Ureter (tissue), 1 donor: ENCODE measurements at regions not wholly inside any gene's neighbourhood (a gene's known extent, or its start where the extent isn't known, plus 50 kb on each side); places are given as distances from the start of the nearest gene placed in this dataset.
"Not testable (repeated sequence)": the region's sequence is repeated elsewhere in the genome, so short reads cannot be mapped to it uniquely, and the experiment has no call there.

ENCODE experiments used
- DNase-seq: peaks from one replicate; pipeline ENCODE4 v3.0.0-alpha.2; 2020; ENCODE audit warnings: low spot score
- donor health status: DM: yes; HTN: yes; CAD: no.

DNA sequence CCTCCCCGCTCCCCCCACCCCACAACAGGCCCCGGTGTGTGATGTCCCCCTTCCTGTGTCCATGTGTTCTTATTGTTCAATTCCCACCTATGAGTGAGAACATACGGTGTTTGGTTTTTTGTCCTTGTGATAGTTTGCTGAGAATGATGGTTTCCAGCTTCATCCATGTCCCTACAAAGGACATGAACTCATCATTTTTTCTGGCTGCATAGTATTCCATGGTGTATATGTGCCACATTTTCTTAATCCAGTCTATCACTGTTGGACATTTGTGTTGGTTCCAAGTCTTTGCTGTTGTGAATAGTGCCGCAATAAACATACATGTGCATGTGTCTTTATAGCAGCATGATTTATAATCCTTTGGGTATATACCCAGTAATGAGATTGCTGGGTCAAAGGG lies 104.3 kb downstream of the MTPN start:
- not testable (repeated sequence) for DNase-seq

DNA sequence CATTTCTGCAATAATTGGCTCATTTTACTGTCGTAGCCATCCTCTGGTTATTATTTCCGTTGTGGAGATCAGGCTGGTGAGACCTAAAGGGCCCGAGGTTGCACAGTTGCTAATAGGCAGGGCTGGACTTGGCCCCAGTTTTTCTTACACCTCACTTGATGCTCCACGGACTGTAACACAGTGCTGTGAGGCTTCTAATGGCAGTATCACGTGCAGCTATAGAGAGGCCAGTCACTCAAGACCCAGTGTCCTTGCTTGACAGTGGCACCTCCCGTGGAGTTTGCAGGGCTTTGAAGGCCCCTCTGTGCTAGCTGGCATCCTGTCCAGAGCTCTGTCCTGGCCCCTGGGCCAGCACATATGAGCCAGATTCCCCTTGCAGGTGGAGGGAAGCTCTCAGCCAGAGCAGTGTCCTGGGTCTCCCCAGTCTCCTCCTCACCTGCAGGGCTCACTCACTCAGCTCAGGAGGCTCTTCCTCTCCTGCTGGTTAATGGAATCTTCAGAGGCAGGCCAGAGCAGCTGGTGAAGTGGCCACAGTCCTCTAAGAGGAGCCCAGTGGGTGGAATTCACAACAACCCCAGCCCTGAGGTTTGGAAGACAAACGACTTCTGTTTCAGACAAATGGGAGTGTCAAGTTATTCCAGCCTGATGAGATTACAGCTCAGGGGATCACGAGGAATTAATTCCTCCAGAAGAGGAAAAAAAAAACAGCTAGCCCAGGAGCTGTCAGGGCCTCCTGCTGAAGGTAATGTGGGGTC lies 114.2 kb upstream of the FAM180A start:
- DNase-seq = no peak

DNA sequence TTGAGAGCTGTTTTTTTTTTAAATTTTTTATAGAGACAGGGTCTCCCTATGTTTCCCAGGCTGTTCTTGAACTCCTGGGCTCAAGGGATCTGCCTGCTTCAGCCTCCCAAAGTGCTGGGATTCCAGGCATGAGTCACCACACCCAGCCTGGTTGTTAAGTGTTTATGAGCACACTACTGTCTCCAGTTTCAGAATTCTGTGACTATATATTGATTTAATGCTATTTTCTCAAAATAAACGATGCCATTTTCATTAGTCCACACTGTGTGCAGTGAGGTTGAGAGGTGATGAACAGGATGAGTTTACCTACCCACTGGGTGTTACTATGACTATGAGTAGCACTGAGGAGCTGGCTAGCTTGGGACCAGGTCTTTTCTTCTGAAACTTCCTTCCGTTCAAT lies 110.9 kb upstream of the FAM180A start:
- DNase-seq = no peak

DNA sequence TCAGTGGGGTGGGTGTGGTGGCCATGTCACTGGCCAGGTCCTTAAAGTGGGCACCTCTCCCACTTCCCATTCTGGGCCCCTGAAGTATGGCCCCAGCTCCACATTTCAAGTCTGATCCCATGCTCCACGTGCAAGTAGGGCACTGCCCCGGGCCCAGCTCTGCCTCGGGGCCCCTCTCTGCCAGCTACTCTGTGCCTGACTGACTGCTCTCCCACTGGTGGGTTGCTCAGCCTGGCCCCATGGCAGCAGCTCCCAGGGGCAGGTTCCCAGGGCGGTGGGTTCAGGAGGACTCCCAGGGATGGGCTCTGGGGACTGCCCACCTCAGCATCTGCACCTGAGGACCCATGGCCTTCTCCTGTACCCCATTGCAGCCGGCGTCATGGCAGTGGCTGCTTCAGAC lies 110.2 kb upstream of the FAM180A start:
- no peak for DNase-seq

DNA sequence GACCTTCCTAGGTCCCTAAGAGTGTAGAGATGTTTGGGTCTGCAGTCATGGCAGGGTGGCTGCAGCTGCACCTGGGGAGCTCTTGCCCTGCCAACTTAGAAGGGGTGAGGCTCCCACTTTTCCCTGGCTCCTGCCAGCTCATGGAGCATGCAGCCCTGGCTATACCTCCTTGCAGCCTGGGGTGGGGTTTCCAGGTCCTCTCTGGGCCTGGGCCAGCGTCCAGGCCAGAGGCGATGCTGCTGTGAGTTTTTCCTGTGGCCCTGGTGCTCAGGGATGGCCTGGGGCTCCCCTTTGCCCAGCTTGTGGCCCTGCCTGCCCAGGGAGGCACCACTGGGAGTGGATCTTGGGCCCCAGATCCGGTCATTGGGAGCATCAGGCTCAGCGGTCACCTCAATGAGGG lies 109.8 kb upstream of the FAM180A start:
- DNase-seq = no peak

DNA sequence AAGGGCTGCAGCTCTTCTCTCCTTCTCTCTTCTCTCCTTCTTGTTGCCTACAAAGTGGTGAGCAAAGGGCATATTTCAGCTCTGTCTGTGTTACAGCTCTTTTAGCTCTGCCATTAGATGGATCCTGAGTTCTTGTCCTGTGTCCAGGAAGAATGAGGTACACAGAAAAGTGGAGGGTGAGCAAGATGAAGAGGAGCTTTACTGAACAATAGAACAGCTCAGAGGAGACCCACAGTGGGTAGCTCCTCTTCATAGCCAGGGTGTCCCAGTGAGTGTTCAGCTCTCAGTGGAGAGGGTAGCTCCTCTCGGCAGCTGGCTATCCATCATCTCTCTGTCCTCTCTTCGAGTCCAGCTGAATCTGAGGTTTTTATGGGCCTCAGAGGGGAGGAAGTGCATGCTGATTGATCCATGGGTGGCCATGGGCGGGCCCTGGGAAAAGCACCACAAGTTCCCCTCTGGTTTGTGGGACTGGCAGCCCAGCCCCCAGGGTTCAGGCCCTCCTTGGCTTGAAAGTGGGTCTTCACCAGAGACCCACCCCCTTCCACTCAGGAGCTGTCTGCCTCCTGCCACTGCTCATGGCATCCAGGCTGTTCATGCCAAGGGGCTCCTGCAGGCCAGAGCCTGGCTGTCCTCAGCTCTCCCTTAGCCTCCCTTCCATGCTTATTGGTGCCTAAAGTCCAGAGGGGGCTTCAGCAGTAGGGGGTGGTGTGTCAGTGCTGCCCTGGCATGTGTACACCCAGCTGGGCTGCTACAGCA lies 109.1 kb upstream of the FAM180A start:
- DNase-seq = no peak

DNA sequence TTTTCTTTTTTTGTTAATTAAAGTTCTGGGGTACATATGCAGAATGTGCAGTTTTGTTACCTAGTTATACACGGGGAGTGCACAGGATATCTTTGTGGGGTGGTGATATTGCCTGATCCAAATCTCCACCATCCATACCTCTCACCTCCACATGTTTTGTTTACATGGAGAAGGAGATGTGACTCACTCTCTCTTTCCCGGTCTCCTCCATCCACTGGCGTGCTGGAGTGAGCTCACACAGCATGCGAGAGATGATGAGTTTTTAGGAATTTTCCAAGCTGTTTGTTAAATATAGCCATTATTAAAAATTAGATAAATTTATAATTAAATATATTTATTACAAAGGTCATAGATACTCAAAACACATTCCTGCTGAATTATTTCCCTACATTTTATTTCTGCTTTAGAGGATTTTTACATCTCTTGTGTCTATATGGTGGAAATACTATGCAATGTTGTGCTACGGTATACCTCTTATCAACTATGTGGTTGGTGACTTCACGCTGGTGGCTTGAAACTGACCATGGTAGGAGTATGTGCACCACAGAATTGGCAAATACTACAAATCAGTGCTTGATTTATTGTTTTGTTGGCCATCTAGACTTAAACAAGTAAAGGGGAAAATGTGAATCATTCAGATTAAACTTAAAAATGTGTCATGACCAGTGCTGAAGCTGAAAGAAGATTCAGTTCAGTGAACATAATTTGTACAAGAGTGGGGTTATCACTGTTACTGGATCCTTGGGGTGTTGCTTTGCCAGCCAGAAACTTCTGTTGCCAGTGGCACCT lies 107.9 kb upstream of the FAM180A start:
- no peak for DNase-seq

DNA sequence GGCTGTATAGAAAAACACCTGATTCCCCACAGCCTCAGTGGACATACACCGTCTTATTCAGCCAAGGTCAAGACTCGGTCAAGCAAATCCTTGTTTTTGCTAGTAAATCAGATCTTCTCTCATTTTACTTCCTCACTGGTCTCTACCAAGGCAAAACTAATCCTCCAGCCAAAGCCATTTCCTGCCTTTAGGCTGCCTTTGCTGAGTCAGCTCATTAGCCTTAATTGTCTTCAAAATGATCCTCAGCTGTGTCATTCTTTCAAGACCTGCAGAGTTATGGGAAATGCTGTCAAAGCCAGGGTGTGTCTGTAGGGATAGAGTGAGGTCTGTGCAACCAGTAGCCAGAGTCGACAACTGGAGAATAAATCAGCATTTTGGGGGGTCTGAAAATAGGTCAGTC lies 107.2 kb upstream of the FAM180A start:
- no peak for DNase-seq

DNA sequence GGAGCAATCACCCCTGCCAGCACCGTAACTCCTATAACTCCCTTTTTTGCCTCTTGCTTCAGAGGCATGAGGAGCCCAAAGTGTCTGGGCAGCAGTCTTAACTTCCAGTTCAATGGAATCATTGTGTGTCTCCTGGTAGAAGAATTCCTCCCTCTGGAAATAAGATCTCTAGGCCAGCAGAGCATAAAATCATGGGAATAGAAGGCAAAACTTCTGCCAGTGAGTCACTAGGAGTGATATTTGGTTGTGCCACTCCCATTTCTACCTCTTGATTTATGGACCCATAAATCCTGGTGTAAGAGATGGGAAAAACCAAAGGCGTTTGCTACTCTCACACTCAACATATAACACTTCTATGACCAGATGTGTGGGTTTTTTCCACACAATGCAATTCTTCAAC lies 104.9 kb upstream of the FAM180A start:
- no peak for DNase-seq

DNA sequence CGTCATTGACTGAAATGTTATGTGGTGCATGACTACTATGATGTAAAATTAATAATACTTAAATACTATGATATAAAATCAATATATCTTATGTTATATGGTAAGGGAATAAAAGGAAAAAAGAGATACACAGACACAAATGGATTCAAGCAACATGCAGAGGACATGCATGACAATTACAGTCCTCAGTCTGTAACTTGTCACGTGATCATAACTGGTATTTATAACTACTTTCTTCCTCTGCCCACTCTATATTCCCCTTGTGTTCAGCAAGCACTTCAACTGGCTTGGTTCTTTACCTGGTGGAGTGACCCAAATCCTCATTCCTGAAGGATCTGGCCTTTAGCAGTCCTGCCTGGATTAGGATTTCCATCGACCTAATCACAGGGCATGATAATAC lies 104.4 kb upstream of the FAM180A start:
- no peak for DNase-seq

DNA sequence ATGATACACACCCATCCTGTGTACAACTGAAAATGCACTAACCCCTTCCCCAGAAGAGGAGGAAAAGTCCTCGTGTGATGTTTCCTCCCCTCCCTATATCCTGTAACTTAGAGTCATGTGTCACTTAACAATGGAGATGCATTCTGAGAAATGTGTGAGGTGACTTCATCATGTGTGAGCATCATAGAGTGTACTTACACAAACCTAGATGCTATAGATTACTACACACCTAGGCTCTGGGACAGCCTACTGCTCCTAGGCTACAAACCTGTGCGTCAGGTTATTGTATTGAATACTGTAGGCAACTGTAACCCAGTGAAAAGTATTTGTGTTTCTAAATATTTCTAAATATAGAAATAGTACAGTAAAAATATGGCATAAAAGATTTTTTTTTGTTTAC lies 98.6 kb upstream of the FAM180A start:
- no peak for DNase-seq

DNA sequence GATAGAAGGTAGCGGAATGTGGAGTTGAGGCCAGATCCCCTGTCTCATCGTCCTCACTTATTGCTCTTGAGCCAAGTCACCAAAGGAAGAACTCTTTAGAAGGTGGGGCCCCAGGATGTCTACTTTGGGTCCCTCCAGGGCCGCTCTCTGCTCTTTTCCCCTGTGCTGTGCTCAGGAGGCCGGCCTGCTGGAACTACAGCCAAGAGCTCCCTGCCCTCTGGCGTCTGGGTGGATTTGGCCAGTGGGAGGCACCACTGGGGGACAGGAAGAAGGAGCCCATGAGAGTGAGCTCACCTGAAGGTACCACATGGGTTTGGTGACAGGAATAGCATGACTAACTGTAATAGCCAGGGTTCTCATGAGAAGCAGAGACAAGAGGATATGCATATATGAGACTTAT lies 97.7 kb upstream of the FAM180A start:
- DNase-seq = no peak

DNA sequence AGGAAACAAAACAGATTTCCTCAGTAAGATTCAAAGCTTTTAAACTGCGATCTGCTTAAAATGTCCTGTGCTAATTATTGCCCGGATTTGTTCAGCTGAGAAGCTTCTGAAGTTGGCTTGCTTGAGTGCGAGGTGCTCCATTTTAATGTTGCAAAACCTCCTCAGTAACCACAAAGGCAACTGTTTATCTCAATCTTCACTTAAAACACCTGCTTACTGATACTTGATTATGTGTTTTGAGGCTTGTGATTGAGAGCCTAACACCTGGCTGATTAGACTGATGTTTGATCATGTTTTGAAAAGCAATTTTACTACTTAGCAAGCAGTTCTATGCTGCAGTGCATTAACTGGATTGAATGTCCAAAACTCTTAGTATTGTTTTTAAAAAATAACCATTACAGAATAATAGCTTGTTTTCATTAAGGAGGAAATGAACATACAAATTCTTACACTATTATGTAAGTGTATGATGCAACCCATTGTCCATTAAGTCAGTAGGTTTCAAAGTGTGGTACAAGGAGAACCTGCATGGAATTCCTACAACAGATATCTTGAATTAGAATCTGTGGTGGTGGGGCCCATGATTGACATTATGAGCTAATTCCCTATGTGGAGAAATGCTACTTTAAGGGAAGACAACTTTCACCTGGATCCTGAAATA lies 96.9 kb upstream of the FAM180A start:
- no peak for DNase-seq

DNA sequence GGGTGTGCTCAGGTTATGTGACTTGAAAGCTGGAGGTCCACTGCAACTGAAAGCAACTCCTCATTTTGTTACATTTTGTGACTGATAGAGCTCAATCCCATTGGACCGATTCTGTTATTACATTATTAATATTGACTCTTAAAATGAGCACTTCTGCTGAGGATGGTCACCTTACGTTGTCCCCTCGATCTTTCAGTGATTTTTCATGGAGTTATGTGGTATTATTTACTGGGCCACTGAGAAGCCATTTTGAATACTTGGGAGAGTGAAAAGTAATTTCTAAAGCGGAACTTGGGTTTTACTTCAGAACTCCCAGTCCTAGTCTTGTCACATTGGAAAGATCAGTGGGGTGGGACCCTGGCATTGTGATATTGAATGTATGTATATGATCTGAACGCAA lies 96.3 kb upstream of the FAM180A start:
- no peak for DNase-seq

DNA sequence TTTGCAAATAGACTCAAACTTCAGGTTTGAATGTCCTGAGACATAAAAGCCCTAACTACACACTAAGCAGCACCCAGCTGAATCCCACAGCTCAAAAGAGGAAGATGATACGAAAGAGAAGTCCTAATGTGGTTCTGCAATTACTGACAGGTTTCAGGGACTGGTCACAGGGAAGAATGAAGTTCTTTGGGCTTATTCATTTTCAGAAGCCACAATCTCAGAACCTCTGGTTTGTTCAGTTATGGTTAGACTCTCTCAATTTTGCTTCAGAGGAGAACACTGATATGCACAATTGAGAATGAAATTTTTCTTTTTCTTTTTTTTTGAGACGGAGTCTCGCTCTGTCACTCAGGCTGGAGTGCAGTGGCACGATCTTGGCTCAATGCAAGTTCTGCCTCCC lies 94.6 kb upstream of the FAM180A start:
- DNase-seq = no peak

DNA sequence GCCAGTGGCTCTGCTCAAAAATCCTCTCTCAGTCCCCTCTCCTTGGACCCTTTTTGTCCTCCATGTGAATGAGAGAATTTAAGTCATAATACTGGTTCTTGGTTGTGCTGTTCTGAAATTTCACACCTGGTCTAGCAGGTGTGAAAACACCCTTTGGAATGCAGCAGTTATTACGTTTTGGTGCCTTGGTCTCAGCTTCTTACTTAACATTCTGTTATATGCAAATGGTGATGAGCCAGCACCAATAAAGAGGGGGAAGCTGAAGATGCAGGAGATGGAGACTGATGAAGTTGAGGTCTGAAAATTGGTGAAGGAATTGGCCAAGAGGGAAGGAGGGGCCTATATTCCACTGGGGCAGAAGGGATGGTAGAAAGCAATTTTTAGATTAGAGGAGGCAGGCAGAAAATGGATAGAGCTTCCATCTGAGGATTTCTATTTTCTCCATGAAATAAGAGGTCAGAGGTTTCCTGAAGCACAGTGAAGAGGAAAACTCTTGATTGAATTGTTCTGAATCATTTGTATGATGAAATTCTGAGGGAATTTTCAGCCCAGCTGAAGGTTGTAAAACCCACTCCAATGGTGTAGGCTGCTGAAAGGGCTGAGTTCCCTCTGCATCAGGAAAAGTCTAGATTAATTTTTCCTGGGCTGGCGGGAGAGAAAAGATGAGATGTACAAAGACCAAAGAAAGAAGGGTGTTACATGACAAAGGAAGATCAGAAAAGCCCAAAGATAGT lies 94.0 kb upstream of the FAM180A start:
- no peak for DNase-seq

DNA sequence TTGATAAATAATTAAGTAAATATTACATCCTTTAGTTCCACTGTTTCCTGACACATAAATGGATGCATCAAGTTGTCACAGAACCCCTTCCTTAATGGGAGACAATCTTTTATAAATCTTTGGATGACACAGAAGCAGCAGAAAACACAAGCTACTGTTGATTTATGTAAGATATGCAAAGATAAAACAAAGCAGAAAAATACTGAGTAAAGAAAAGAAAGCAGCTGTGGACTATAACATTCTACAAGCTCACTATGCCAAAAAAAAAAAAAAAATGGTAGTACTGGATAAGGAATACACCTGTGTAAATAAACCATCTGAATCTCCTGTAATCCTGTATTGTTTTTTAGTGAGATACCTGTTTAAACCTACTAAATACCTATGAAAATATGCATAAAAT lies 92.0 kb upstream of the FAM180A start:
- DNase-seq = no peak

DNA sequence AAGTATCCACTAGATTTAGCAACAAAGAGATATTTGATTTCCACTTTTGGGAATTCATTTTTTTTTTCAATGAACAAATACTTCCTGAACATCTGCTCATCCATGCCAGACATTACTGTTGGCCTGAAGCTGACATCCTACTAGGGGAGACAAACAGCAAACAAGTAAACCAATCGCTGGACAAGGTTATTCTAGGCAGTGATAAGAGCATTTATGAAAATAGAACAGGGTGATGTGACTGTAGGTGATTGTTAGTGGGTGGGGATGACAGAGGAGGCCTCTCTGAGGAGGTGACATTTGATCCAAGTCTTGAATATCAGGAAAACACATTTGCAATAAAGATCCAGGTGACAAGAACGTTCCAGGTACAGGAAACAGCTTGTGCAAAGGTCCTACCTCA lies 89.1 kb upstream of the FAM180A start:
- DNase-seq = no peak

DNA sequence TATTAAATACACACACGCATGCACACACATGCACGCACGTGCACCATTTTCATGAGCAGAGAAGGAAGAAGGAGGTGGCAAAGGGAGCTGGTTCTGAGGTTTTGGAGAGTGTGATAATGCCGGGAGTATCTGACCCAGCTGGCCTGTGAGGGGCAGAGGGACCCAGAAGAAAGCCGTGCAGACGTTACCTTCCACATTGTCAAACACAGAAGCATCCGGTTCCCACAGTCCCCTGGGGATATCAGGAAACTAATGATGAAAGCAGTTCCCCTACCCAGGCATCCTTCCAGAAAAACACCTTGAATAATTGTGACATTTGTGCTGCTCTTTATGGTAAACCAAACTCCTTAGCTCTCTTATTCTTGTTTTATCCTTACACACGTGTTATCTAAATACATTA lies 85.7 kb upstream of the FAM180A start:
- DNase-seq = no peak

DNA sequence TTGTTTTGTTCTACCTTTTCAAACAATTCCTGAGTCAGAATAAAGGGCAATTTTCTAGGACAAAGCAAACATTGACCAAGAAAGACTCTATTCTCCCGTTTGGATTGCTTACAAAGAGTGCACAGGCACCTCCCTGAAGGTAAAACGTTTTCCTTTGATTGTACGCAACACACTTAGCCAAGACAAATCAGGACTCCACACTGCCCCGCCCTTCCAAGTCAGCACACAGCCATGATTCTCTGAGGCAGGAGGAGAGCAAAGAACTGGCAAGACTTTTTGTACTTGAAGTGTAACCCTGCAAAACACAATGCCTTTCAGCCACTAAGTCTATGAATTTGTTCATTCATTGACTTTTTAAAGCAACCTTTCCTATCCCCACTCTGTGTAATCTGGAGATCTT lies 85.0 kb upstream of the FAM180A start:
- DNase-seq = no peak

DNA sequence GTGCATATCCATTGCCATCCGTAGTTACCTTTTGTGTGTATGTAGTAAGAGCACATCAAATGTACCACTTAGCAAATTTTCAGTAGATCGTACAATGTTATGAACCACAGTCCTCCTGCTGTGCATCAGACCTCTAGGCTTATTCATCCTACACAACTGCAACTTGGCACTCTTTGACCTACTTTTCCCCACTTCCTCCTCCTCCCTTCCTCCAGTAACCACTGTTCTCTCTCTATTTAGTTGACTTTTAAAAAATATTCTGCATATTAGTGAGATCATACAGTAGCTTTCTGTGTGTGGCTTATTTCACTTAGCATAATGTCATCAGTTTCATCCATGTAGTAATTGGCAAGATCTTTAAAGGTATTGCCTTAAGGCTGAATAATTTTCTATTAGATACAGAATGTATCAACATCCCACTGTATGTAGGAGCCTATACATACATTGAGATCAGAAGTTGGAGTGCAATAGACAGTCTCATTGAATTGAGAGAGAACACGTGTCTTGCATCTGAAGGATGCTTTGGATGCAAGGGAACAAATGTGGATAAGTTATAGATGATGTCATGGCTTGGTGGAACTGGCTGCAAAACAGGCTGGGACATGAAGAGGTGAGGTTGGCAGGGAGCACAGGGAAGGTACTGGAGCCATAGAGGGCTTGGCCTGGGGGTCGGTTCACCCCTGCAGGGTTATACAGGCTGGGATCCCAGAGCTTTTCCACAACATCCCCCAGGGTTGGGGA lies 83.0 kb upstream of the FAM180A start:
- DNase-seq = no peak
